MM.1S (cell line): ENCODE measurements at regions not wholly inside any gene's neighbourhood (a gene's known extent, or its start where the extent isn't known, plus 50 kb on each side); places are given as distances from the start of the nearest gene placed in this dataset.

ENCODE experiments used
- DNase-seq: peaks from one replicate; pipeline ENCODE4 v3.0.0-alpha.2; 2015
- H2AFZ ChIP-seq: fragments of 300-600 bp; sonication (generic); 2 replicates; pipeline ENCODE4 v1.6.0; 2016; ENCODE audit warnings: antibody characterized with exemption, low read length
- H3F3A ChIP-seq: fragments of 300-600 bp; sonication (generic); 2 replicates; pipeline ENCODE4 v1.6.1; 2016; ENCODE audit warnings: mild to moderate bottlenecking, antibody characterized with exemption, low read length, moderate library complexity, mixed read lengths; ENCODE audit not compliant: insufficient read depth
- H3K27ac ChIP-seq: fragments of 300-600 bp; sonication (generic); 2 replicates; pipeline ENCODE4 v1.5.1; 2016; ENCODE audit warnings: mild to moderate bottlenecking, low read length
- H3K27me3 ChIP-seq: fragments of 300-600 bp; sonication (generic); replicated peaks from 2 replicates; pipeline ENCODE4 v1.6.0; 2016; ENCODE audit warnings: low read length; ENCODE audit not compliant: insufficient read depth
- H3K36me3 ChIP-seq: fragments of 300-600 bp; sonication (generic); replicated peaks from 2 replicates; pipeline ENCODE4 v1.6.1; 2016; ENCODE audit warnings: mild to moderate bottlenecking, low read length, mixed read lengths; ENCODE audit not compliant: insufficient read depth
- H3K4me1 ChIP-seq: fragments of 300-600 bp; sonication (generic); 2 replicates; pipeline ENCODE4 v1.6.1; 2016; ENCODE audit warnings: low read length, mixed read lengths
- H3K4me2 ChIP-seq: fragments of 300-600 bp; sonication (generic); 2 replicates; pipeline ENCODE4 v1.6.0; 2016; ENCODE audit warnings: low read depth, low read length
- H3K4me3 ChIP-seq: fragments of 300-600 bp; sonication (generic); 2 replicates; pipeline ENCODE4 v1.5.1; 2016; ENCODE audit warnings: low read length, mixed read lengths
- H3K79me2 ChIP-seq: fragments of 300-600 bp; sonication (generic); 2 replicates; pipeline ENCODE4 v1.6.1; 2016; ENCODE audit warnings: mixed run types, low read length, mixed read lengths
- H3K9ac ChIP-seq: fragments of 300-600 bp; sonication (generic); 2 replicates; pipeline ENCODE4 v1.6.1; 2016; ENCODE audit warnings: low read length, mixed read lengths
- H3K9me2 ChIP-seq: fragments of 300-600 bp; sonication (generic); replicated peaks from 2 replicates; pipeline ENCODE4 v1.6.1; 2016; ENCODE audit warnings: mild to moderate bottlenecking, low read length, mixed read lengths; ENCODE audit not compliant: insufficient read depth
- H3K9me3 ChIP-seq: fragments of 300-600 bp; sonication (generic); replicated peaks from 2 replicates; pipeline ENCODE4 v1.6.1; 2016; ENCODE audit warnings: mild to moderate bottlenecking, low read length, mixed read lengths; ENCODE audit not compliant: insufficient read depth
- H4K20me1 ChIP-seq: fragments of 300-600 bp; sonication (generic); 2 replicates; pipeline ENCODE4 v1.6.1; 2016; ENCODE audit warnings: mild to moderate bottlenecking, low read length, moderate library complexity, mixed read lengths; ENCODE audit not compliant: insufficient read depth
- CTCF ChIP-seq: fragments of 300-600 bp; sonication (generic); IDR thresholded peaks from 2 replicates; pipeline ENCODE4 v1.5.1; 2016; ENCODE audit warnings: antibody characterized with exemption, low read length, mixed read lengths
- EZH2 ChIP-seq: fragments of 300-600 bp; sonication (generic); optimal IDR thresholded peaks from 2 replicates; pipeline ENCODE3; 2017; ENCODE audit warnings: low read depth, mild to moderate bottlenecking, antibody characterized with exemption, low read length, mixed read lengths
- EZH2phosphoT487 ChIP-seq: fragments of 300-600 bp; sonication (generic); IDR thresholded peaks from 2 replicates; pipeline ENCODE4 v1.6.1; 2018; ENCODE audit warnings: antibody characterized with exemption, low read length

- Histone ChIP-seq H3K9me3 (no peaks in the 10 kb centered on the region), H3K4me2 (no peak overlapping the region), H3K27me3 (no peaks in the 10 kb centered on the region), H3F3A (no peaks in the 10 kb centered on the region), H3K79me2 (no peaks in the 10 kb centered on the region), H3K9me2 (no peaks in the 10 kb centered on the region), H3K27ac (no peak overlapping the region), H3K36me3 (no peaks in the 10 kb centered on the region), H3K9ac (no peak overlapping the region), H2AFZ (no peak overlapping the region), H3K4me3 (no peak overlapping the region), H3K4me1 (no peaks in the 10 kb centered on the region), H4K20me1 (no peaks in the 10 kb centered on the region)
- no peak for DNase-seq
- TF ChIP-seq EZH2phosphoT487 (no peak), CTCF (no peak), EZH2 (no peak)
Observed at GRCh38 chr2:147600646-147601045, 244.2 kb upstream of the ACVR2A start.

- H3K9me3 ChIP-seq, result no peaks in the 10 kb centered on the region
- H3K27me3 ChIP-seq, result no peaks in the 10 kb centered on the region
- H3K4me3 ChIP-seq, result no peak overlapping the region
- no peaks in the 10 kb centered on the region for H3K79me2 ChIP-seq
- no peaks in the 10 kb centered on the region for H3K9me2 ChIP-seq
- H3F3A ChIP-seq, result no peaks in the 10 kb centered on the region
- DNase-seq, result no peak
- no peak overlapping the region for H2AFZ ChIP-seq
- no peak overlapping the region for H3K27ac ChIP-seq
- H3K4me1 ChIP-seq, result no peaks in the 10 kb centered on the region
- no peaks in the 10 kb centered on the region for H4K20me1 ChIP-seq
- no peak overlapping the region for H3K9ac ChIP-seq
- H3K36me3 ChIP-seq, result no peaks in the 10 kb centered on the region
- TF ChIP-seq EZH2 (no peak), CTCF (no peak), EZH2phosphoT487 (no peak)
- H3K4me2 ChIP-seq, result no peak overlapping the region
Observed at GRCh38 chr2:147600223-147600622, 244.6 kb upstream of the ACVR2A start.

- no peak overlapping the region for H3K4me2 ChIP-seq
- H2AFZ ChIP-seq, result no peak overlapping the region
- TF ChIP-seq EZH2phosphoT487 (no peak), EZH2 (no peak), CTCF (no peak)
- H3F3A ChIP-seq, result no peaks in the 10 kb centered on the region
- H3K9ac ChIP-seq, result no peak overlapping the region
- H3K79me2 ChIP-seq, result no peaks in the 10 kb centered on the region
- H3K9me2 ChIP-seq, result no peaks in the 10 kb centered on the region
- H3K4me3 ChIP-seq, result no peak overlapping the region
- DNase-seq, result no peak
- H3K4me1 ChIP-seq, result no peaks in the 10 kb centered on the region
- H3K36me3 ChIP-seq, result no peaks in the 10 kb centered on the region
- H4K20me1 ChIP-seq, result no peaks in the 10 kb centered on the region
- H3K27me3 ChIP-seq, result no peaks in the 10 kb centered on the region
- no peaks in the 10 kb centered on the region for H3K9me3 ChIP-seq
- no peak overlapping the region for H3K27ac ChIP-seq
Observed at GRCh38 chr2:147595200-147595599, 249.6 kb upstream of the ACVR2A start.
